CD14-positive monocyte (primary cell): ENCODE measurements at regions not wholly inside any gene's neighbourhood (a gene's known extent, or its start where the extent isn't known, plus 50 kb on each side); places are given as distances from the start of the nearest gene placed in this dataset.
A peak's percentile ranks its signal among the peaks of the same experiment; 100 is the strongest.

Experiments used
- DNase-seq, 3 donors: peaks; one replicate each; pipeline ENCODE4 v3.0.0-alpha.2; 2011 to 2022
- H2AFZ ChIP-seq: 2 replicates; pipeline ENCODE4 v1.6.0; 2012; ENCODE audit warnings: mild to moderate bottlenecking, low read depth, low read length, inconsistent platforms; ENCODE audit not compliant: insufficient read depth, poor library complexity, severe bottlenecking
- H3K27ac ChIP-seq, 2 donors: 1 replicate in 1 of 2; 2 replicates in 1 of 2; pipeline ENCODE4 v1.5.1; 2012 to 2013; ENCODE audit warnings: low read length in 2 of 2, control low read depth in 1 of 2, inconsistent platforms in 1 of 2, low read depth in 1 of 2, mild to moderate bottlenecking in 1 of 2
- H3K27me3 ChIP-seq, 2 donors: one replicate each; pipeline versions ENCODE4 v1.6.0 to v1.6.1; 2011 to 2013; ENCODE audit warnings: low read length in 2 of 2; ENCODE audit not compliant: control insufficient read depth in 2 of 2, insufficient read depth in 2 of 2
- H3K36me3 ChIP-seq, 2 donors: replicated peaks in 1 of 2; 1 replicate in 1 of 2; 2 replicates in 1 of 2; pipeline versions ENCODE4 v1.5.1 to v1.6.1; 2012 to 2013; ENCODE audit warnings: low read length in 2 of 2, control low read depth in 1 of 2, inconsistent platforms in 1 of 2, mild to moderate bottlenecking in 1 of 2; ENCODE audit not compliant: insufficient read depth in 2 of 2, control insufficient read depth in 1 of 2
- H3K4me1 ChIP-seq, 2 donors: 1 replicate in 1 of 2; 2 replicates in 1 of 2; pipeline versions ENCODE4 v1.5.1 to v1.6.1; 2012 to 2013; ENCODE audit warnings: low read length in 2 of 2, control low read depth in 1 of 2, inconsistent platforms in 1 of 2, mild to moderate bottlenecking in 1 of 2, moderate library complexity in 1 of 2; ENCODE audit not compliant: insufficient read depth in 2 of 2, control insufficient read depth in 1 of 2
- H3K4me2 ChIP-seq: replicated peaks from 2 replicates; pipeline ENCODE3; 2012; ENCODE audit warnings: low read length, moderate library complexity, mild to moderate bottlenecking; ENCODE audit not compliant: poor library complexity, severe bottlenecking; ENCODE audit errors: extremely low read depth
- H3K4me3 ChIP-seq, 3 experiments: fragments of 200-600 bp in 1 of 3; sonication (generic) in 1 of 3; replicated peaks in 1 of 3; 1 replicate in 2 of 3; 2 replicates in 1 of 3; pipeline ENCODE4 v1.5.1; 2011 to 2013; ENCODE audit warnings: low read length in 3 of 3, mild to moderate bottlenecking in 3 of 3, control low read depth in 2 of 3, low read depth in 2 of 3, inconsistent platforms in 1 of 3, moderate library complexity in 1 of 3
- H3K79me2 ChIP-seq: 2 replicates; pipeline ENCODE4 v1.6.0; 2012; ENCODE audit warnings: mild to moderate bottlenecking, control low read depth, inconsistent platforms, low read length, moderate library complexity; ENCODE audit not compliant: insufficient read depth
- H3K9ac ChIP-seq: 2 replicates; pipeline ENCODE4 v1.6.0; 2017; ENCODE audit warnings: low read length, mild to moderate bottlenecking; ENCODE audit not compliant: insufficient read depth, poor library complexity, severe bottlenecking
- H3K9me3 ChIP-seq, 2 donors: replicated peaks in 1 of 2; 1 replicate in 1 of 2; 2 replicates in 1 of 2; pipeline versions ENCODE4 v1.5.1 to v1.6.1; 2012 to 2013; ENCODE audit warnings: low read length in 2 of 2, control low read depth in 1 of 2; ENCODE audit not compliant: control insufficient read depth in 1 of 2, insufficient read depth in 1 of 2
- H4K20me1 ChIP-seq: 2 replicates; pipeline ENCODE4 v1.6.0; 2012; ENCODE audit warnings: mild to moderate bottlenecking, low read length, control low read depth, moderate library complexity; ENCODE audit not compliant: insufficient read depth
- H3K27ac Mint-ChIP-seq, 7 donors: one replicate each; pipeline ENCODE4 v1.8.0; 2020; ENCODE audit warnings: mild to moderate bottlenecking in 7 of 7, mixed read lengths in 7 of 7, moderate library complexity in 6 of 7, inconsistent platforms in 2 of 7
- H3K27me3 Mint-ChIP-seq, 3 donors: one replicate each; pipeline ENCODE4 v1.8.0; 2021 to 2022; ENCODE audit warnings: low read depth in 3 of 3, mild to moderate bottlenecking in 3 of 3, mixed read lengths in 3 of 3, moderate library complexity in 3 of 3, inconsistent platforms in 1 of 3
- H3K36me3 Mint-ChIP-seq, 2 donors: one replicate each; pipeline ENCODE4 v1.8.0; 2020; ENCODE audit warnings: mixed read lengths in 2 of 2, inconsistent platforms in 1 of 2, mild to moderate bottlenecking in 1 of 2
- H3K4me1 Mint-ChIP-seq: one replicate; pipeline ENCODE4 v1.8.0; 2020; ENCODE audit warnings: mild to moderate bottlenecking, mixed read lengths
- H3K4me3 Mint-ChIP-seq, 2 donors: one replicate each; pipeline ENCODE4 v1.8.0; 2020; ENCODE audit warnings: mild to moderate bottlenecking in 2 of 2, mixed read lengths in 2 of 2, moderate library complexity in 1 of 2
- H3K9me3 Mint-ChIP-seq, 7 donors: one replicate each; pipeline ENCODE4 v1.8.0; 2020 to 2022; ENCODE audit warnings: mixed read lengths in 7 of 7, mild to moderate bottlenecking in 6 of 7, moderate library complexity in 6 of 7, inconsistent platforms in 2 of 7
- WGBS: methylation state at CpG from one replicate; pipeline ENCODE4 v1.1.5; 2013; ENCODE audit warnings: missing lambda C conversion rate; ENCODE audit not compliant: insufficient coverage; 5-methylcytosine and 5-hydroxymethylcytosine counted together
- intact Hi-C, 2 donors: fragments of 100-400 bp; cut with micrococcal nuclease; formaldehyde crosslinking; loops; one replicate each; pipeline versions ENCODE4 v1.15.0 to v1.15.1; 2023
- TF ChIP-seq, protein P1 (sequence below): fragments of 200-600 bp; IDR thresholded peaks from one replicate; pipeline ENCODE4 v1.8.0; 2022; ENCODE audit warnings: antibody characterized with exemption, mild to moderate bottlenecking

DNA sequence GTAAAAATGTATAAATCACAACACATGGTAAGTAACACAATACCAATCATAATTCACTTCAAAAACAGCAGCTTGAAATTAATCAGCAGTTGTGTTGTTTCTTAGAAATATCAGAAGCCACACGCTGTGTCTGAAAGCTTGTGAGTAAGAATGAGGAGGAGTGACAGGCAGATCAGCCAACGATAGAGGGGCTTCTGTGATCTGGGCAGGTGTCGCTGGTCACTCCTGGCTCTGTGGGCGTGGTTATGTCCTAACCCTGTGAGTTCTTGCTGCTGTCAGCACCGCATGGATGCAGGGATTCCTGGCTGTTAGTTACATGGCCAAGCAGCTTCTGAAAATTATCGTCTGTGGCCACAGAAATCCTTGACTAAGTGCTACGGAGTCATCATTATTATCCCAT lies 123.4 kb downstream of the SLC25A47 start:
- Histone ChIP-seq H3K79me2 (no peaks in the 10 kb centered on the region), H3K9me3 (no peaks in the 10 kb centered on the region), H3K36me3 (no peaks in the 10 kb centered on the region), H3K4me2 (no peak overlapping the region), H4K20me1 (no peaks in the 10 kb centered on the region), H2AFZ (no peak overlapping the region), H3K27ac (no peak overlapping the region), H3K27me3 (no peaks in the 10 kb centered on the region), H3K4me3 (no peak overlapping the region), H3K9ac (no peak overlapping the region), H3K4me1 (peaks cover 6 to 11% of the 10 kb centered on the region in 2 donors)
- Mint-ChIP-seq H3K27me3 (no peaks in the 10 kb centered on the region), H3K4me1 (peaks cover 16% of the 10 kb centered on the region), H3K27ac (no peak overlapping the region), H3K4me3 (no peak overlapping the region), H3K36me3 (peaks cover 7 to 12% of the 10 kb centered on the region in 2 donors), H3K9me3 (no peaks in the 10 kb centered on the region)
- intact Hi-C loops: loop anchor here in 1 of 2 donors (5.0 kb wide), 1 partner anchor 196 kb away; no protein-coding TSS in a partner anchor
- 90% methylated on average over 5 of the region's 7 CpGs for WGBS
- no peak for DNase-seq
- TF ChIP-seq, protein P1, sequence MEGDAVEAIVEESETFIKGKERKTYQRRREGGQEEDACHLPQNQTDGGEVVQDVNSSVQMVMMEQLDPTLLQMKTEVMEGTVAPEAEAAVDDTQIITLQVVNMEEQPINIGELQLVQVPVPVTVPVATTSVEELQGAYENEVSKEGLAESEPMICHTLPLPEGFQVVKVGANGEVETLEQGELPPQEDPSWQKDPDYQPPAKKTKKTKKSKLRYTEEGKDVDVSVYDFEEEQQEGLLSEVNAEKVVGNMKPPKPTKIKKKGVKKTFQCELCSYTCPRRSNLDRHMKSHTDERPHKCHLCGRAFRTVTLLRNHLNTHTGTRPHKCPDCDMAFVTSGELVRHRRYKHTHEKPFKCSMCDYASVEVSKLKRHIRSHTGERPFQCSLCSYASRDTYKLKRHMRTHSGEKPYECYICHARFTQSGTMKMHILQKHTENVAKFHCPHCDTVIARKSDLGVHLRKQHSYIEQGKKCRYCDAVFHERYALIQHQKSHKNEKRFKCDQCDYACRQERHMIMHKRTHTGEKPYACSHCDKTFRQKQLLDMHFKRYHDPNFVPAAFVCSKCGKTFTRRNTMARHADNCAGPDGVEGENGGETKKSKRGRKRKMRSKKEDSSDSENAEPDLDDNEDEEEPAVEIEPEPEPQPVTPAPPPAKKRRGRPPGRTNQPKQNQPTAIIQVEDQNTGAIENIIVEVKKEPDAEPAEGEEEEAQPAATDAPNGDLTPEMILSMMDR: no peak

DNA sequence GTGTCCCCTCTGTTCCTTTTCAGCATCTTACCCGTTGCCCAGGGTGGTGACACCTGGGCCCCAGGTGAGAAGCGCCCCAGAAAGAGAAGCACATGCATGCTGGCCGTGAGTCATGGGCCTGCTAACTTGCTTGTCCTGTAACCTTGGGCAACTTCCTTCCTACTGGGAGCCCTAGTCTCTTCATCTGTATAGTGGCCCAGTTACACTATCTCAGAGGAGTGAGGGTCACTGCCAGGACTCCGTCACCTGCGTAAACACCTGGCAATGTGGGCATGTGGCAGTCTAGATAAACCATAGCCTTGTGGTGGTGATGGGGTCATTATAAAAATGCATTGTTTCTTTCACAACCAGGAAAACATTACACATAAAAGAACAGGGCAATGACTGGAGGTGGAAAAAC lies 125.2 kb downstream of the SLC25A47 start:
- Histone ChIP-seq H3K79me2 (no peaks in the 10 kb centered on the region), H3K27me3 (no peaks in the 10 kb centered on the region), H3K36me3 (no peaks in the 10 kb centered on the region), H3K9me3 (no peaks in the 10 kb centered on the region), H3K4me2 (no peak overlapping the region), H2AFZ (no peak overlapping the region), H3K4me1 (peaks cover 6 to 11% of the 10 kb centered on the region in 2 donors), H4K20me1 (no peaks in the 10 kb centered on the region), H3K4me3 (no peak overlapping the region), H3K27ac (no peak overlapping the region), H3K9ac (no peak overlapping the region)
- no peak overlapping the region for H3K4me3 Mint-ChIP-seq
- H3K9me3 Mint-ChIP-seq: no peaks in the 10 kb centered on the region
- DNase-seq: peak in 2 of 3 donors; percentile 5 to 23
- H3K27ac Mint-ChIP-seq: peak overlapping the region in 1 of 7 donors; percentile 34
- peaks cover 0 to 3% (median 0%) of the 10 kb centered on the region in 3 donors for H3K27me3 Mint-ChIP-seq
- H3K36me3 Mint-ChIP-seq: peaks cover 7 to 11% of the 10 kb centered on the region in 2 donors
- intact Hi-C loops: loop anchor here in 1 of 2 donors (5.0 kb wide), 1 partner anchor 194 kb away; no protein-coding TSS in a partner anchor
- H3K4me1 Mint-ChIP-seq: peaks cover 16% of the 10 kb centered on the region
- WGBS: 35% methylated on average over 3 of the region's 5 CpGs
- TF ChIP-seq, protein P1: no peak
